ENCODE measurements at regions not wholly inside any gene's neighbourhood (a gene's known extent, or its start where the extent isn't known, plus 50 kb on each side); places are given as distances from the start of the nearest gene placed in this dataset.
A peak's percentile ranks its signal among the peaks of the same experiment; 100 is the strongest.

DNA sequence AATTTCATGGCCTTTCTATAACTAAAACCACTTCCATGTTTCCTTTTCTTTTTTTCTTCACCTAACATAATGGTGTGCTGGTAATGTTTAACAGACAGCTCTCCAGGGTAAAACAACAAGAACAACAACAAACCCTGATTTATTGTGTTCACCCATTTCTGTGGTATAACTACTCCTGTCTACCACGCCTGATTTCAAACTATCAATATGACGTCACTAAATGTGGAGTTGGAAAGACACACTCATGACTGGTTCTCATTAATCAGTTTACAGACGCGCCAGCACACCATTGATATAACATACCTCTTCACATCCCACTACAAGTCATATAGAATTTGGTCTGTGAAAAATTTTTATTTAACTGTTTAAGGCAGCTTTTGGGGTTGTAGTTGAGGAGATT is 142.9 kb downstream of the ARRDC3 start:
- no peak for DNase-seq

DNA sequence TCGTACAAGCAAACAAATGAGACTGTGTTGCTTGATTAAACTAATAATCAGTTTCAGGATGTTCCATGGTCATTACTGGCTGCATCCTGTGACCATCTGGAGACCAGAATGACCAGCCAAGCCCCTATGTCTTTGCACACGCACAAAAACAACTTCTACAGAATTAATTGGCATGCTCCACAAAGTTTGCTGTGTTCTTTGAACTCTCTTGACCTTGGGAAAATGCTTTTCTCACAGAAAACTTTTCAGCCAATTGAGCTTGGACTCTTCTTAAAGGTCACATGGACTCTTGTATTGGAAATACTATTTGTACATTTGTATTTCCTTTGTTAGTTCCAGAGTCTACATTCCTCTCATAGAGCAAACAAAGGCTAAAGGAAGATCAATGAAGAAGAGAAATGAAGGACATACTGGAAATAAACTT is 147.8 kb downstream of the ARRDC3 start:
- DNase-seq, result no peak

DNA sequence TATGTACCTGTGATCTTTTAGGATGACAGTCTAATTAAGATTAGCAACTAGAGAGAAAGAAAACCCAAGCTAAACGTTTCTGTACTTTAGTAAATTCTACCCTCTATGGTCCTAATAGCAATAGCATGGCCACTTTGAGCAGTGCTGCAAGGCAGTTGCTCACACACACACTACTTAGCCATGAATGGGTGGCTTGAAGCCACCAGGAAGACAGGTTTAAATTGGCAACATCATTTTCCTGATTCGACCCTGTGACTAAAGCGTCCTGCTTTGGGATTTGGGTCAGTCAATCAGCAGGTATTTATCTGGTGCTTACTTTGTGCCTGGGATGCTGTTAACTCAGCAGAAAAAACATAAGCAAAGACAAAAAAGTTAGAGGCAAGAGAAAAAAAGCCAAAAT is 150.6 kb downstream of the ARRDC3 start:
- DNase-seq, result no peak

DNA sequence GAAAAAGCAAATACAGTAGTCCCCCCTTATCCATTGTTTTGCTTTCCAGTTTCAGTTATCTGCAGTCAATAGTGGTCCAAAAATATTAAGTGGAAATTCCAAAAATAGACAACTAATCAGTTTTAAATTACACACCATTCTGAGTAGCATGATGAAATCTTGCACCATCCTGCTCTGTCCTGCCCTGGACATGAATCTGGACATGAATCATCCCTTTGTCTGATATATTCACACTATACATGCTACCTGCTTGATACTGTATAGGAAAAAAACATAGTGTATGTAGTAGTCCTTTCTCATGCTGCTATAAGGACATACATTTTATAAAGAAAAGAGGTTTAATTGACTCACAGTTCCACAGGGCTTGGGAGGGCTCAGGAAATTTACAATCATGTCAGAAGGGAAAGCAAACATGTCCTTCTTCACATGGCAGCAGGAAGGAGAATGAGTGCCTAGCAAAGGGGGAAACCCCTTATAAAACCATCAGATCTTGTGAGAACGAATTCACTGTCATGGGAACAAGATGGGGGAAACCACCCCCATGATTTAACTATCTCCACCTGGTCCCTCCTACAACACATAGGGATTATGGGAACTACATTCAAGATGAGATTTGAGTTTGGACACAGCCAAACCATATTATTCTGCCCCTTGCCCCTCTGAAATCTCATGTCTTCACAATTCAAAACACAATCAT is 153.9 kb downstream of the ARRDC3 start:
- no peak for DNase-seq

DNA sequence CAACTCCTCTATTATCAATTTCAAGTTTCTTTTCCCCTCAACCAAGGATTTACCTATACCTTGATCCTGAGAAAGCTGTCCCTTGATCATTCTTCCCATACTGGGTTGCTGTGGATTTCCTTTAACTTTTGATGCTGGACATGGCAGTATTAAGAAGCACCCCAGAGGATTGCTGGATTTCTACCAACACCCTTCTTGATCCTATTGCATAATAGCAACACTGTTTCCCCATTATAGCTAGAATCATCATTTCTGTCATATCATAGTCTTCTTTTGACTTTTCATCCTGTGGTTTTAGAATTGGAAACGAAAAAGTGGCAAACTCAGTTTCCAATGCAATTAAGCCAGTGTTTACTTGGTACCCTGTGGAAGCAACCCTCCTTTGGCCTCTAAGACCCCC is 154.9 kb downstream of the ARRDC3 start:
- DNase-seq, result no peak

DNA sequence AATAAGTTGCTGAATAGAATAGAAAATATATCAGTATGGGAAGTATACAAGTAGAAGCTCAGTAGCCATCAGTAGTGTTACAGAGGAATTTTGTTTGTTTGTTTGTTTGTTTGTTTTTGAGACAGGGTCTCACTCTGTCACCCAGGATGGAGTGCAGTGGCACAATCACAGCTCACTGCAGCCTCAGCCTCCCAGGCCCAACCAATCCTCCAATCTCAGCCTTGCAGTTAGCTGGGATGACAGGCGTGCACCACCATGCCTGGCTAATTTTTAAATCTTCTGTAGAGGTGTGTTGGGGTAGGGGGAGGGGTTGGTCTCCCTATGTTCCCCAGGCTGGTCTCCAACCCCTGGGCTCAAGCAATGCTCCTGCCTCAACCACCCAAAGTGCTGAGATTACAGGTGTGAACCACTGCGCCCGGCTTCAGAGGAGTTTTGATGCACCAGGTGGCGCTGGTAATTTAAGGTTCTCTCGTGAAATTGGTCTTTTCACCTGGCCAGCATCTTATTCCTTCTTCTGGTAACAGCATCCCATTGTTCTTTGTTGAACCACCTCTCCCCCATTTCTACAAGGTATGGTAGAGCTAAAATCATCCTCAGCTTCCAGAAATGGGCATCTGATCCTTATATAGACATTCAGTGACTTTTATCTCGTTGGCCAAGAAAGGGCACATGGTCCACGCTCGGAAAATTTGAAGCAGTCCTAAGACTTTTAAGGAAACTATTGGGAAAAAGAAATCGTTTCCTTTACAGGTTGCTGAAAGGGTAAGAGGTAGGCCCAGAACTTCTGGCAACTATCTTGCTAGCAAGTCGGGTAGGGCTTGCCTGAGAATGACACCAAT is 157.1 kb downstream of the ARRDC3 start:
- peak; percentile 11 for DNase-seq

DNA sequence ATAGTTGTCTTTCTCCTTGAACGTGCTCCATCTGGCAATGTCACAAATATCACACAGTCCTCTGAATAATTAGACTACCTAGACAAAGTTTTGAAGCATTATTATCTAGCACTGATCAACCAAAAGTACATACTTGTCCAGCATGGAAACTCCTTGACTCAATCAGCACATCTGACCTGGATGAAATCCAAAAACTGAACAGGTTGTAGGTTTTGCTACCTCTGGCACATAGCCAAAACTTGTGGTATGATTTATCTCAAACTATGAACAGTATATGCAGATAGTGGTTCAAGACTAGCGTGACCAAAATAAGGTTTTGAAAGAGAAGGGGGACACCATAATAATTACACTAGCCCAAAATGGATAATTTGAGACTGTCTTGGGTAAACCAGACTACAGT is 158.1 kb downstream of the ARRDC3 start:
- DNase-seq, result no peak

DNA sequence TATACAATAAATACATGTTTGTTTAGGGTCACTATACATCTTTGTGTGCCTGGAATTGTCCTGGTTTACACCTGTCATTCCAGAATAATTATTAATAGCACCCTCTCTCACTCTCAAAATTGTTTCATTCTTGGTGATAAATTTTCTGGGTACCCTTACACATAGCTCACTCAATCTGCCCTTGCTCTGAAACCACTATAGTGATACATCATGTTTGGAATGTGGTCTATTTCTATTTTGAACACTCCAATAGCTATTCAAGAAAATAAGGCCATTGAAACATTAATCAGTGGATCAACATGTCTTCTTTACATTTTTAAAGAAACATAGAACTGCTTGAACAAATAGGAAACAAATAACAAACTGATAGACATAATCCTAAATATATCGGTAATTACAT is 158.7 kb downstream of the ARRDC3 start:
- peak; percentile 57 for DNase-seq

DNA sequence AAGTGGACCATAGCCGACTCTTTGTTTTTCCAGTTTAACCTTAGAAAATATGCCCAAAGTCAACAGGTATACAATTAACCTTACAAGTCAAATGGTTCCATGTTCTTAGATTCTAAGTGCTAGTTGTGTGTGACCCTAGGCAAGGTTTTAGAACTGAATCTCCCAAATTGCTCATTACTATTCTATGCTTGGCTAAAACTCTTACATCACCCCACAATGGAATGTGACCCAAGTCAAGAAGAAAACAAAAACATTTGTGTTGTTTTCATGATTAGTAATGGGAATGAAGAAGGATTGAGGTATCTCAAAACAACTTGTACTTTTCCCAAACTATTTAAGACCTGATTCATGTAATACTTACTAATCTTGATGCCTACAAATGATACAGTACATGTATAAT is 159.2 kb downstream of the ARRDC3 start:
- peak; percentile 67 for DNase-seq

DNA sequence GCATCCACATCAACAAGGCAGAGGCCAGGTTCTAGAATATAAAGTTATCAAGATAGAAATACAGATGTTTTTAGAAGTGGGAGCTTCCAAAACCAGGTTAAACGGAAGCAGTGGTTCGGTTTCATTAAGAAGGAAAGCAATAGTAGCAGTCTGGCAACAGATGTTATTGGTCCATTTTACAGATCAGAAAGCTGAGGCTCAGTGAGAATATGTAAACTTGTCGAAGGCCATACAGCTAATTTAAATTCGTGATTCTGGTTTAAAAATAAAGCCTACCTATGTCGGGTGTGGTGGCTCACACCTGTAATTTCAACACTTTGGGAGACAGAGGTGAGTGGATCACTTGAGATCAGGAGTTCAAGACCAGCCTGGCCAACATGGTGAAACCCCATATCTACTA is 160.6 kb downstream of the ARRDC3 start:
- no peak for DNase-seq

DNA sequence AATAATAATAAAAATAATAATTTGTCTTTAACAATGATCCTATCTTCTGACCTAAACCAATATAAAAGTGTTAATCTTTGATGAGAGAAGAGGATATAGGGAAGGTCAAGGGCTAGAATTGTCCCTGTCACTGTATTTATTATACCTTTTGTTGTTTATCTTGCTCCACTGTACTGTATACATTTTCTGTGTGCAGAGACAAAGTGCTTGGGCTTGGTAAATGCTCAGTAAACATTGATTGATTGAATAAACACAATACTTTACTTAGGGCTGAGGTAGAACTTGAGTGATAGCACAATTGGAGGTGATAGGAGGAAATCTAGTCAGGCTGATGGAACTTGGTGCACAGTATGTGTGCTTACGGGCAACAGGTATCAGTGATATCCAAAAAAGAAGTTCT is 161.2 kb downstream of the ARRDC3 start:
- DNase-seq, result no peak

DNA sequence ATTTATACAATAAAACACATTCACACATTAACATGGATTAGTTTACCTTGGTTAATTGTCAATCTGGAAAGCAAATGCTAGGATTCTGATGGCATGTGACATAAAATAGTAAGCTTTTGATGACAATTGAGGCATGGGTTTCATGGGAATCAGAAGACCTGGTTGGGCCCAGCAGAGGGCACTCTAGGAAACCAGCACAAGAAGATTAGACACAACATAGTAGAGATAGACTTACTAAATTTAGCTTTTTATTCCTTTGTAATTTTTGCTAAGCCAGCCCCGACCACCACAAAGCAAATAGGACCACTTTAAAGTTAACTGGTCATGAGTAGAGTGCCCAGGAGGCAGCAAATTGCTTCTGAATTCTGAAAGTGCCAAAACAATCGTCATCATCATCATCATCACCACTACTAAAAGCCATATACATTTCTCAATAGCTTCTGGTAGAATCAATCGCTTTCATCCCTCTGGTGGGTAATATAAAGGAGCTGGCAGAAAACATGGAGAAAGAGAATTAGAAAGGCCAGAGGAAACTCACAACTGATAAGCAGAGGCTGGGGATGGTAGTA is 163.2 kb downstream of the ARRDC3 start:
- peak; percentile 35 for DNase-seq

DNA sequence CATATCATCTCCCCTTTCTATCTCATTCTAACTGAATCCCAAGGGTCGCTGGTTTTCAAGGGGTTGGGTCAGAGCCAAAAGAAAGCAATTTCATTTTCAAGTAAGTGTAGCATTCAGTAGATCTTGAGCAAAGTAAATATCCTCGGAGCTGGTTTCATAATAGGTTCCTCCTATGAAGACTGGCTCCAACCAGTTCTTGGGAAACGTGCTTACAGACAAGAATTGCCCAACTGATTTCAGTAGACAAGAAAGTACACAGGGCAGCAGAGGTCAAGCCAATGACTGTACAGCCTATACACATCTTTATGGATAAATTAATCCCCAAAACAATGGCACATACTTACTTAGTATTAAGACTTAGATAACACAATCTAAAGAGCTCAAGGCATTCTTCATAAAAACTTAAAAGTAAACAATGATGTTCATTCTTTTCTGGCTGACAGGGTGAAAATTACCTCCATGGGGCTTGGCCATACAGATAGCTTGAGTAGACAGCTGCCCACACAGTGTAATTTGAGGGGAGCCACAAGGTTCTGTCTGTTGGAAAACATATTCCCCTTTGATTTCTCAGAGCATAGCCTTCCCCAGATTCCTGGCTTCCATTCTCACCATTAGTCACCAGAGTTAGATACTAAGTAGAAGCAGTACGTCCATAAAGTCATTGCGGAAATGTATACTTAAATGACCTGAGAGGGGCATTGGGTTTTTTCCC is 163.9 kb downstream of the ARRDC3 start:
- DNase-seq, result peak; percentile 80

DNA sequence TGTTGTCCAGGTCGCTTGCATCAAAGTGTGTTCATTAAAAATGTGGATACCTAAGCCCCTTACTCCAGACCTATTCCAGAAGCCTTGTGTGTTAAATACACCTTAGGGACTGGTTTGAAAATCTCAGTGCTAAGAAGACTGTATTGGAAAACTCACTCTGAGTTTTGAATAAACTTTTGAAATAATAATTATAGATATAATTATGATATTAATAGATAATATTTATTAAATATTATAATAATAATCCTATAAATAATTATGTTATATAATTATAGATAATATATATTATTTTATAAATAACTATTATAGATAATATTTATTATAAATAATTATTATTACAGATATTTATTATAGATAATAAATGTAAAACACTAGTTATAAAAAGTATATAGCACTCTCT is 165.3 kb downstream of the ARRDC3 start:
- no peak for DNase-seq

DNA sequence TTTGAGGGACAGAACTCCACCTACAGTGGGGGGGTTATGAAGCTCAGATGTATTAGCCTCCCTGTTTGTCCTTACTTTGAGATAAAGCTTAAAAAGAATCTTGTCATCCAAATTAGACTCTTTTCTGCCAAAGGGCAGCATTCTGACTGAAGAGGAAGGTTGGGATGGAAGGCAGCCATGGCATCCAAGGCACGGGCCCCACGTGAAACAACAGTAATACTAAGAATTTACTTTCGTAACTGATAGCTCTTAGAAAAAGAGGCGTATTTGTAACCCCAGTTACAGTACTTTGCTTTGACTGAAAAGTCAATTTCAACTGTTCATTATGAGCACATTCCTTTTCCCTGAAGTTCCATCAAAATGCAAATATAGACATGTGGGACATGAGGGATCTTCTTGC is 168.5 kb downstream of the ARRDC3 start:
- DNase-seq, result no peak

Data from HCEC 1CT (cell line).